TTC549 (cell line): ENCODE measurements at regions not wholly inside any gene's neighbourhood (a gene's known extent, or its start where the extent isn't known, plus 50 kb on each side); places are given as distances from the start of the nearest gene placed in this dataset.
"Not testable (repeated sequence)": the region's sequence is repeated elsewhere in the genome, so short reads cannot be mapped to it uniquely, and the experiment has no call there.

Experiments
- FAIRE-seq: peaks from 2 replicates; lab custom pipeline; 2012; peaks lifted over from hg19 to GRCh38; lab: Jason Lieb, UNC

DNA sequence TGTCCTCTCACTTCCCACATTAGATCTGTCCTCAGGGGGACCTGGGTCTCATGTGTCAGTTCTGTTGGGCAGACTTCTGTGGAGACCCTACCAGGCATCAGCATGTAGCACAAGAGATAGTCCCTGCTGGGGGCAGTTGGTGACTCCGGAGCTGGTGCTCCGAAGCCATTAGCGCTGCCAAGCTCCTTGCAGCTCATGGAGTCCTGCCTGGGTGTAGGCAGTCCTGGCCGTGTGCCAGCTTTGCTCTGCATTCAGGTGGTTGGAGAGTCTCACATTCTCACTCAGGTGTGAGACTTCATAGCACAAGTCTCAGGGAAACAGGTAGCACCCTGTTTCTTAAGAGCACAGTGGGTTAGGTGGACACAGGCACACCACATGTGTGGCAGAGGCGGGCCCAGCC is 202.3 kb downstream of the LIPI start:
- FAIRE-seq: not testable (repeated sequence)

DNA sequence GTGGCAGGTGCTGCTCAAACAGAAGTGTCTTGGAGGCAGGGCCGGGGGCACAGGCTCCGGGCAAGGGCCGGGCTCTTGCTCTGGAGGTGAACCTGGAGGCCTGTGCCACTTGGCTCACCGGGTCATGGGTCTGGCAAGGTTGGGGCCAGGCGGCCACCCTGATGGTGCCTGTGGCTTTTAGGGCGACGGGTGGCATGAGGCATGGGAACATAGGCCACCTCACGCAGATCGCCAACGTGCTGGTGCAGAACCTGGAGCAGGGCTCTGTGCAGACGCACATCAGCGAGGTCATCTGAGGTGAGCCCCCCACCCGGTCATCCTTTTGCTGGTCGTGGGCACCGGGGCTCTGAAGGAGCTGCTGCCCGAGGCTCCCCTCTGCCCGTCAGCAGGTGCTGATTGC is 202.7 kb downstream of the LIPI start:
- not testable (repeated sequence) for FAIRE-seq

DNA sequence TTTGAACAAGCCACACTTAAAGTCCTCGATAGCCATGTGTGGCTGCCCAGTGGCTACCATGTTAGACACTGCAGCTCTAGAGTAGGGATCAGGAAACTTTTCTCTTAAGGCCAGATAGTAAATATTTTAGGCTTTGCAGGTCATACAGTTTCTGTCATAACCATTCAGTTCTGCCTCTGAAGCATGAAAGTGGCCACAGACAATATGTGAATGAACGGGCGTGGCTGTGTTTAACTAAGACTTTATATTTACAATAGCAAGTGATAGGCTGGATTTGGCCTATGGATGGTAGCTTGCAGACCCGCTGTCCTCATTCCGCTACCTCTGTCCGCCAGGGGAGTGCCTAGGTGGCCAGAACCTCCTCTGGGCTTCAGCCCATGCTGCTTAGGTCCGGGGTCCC is 204.6 kb downstream of the LIPI start:
- FAIRE-seq: not testable (repeated sequence)

DNA sequence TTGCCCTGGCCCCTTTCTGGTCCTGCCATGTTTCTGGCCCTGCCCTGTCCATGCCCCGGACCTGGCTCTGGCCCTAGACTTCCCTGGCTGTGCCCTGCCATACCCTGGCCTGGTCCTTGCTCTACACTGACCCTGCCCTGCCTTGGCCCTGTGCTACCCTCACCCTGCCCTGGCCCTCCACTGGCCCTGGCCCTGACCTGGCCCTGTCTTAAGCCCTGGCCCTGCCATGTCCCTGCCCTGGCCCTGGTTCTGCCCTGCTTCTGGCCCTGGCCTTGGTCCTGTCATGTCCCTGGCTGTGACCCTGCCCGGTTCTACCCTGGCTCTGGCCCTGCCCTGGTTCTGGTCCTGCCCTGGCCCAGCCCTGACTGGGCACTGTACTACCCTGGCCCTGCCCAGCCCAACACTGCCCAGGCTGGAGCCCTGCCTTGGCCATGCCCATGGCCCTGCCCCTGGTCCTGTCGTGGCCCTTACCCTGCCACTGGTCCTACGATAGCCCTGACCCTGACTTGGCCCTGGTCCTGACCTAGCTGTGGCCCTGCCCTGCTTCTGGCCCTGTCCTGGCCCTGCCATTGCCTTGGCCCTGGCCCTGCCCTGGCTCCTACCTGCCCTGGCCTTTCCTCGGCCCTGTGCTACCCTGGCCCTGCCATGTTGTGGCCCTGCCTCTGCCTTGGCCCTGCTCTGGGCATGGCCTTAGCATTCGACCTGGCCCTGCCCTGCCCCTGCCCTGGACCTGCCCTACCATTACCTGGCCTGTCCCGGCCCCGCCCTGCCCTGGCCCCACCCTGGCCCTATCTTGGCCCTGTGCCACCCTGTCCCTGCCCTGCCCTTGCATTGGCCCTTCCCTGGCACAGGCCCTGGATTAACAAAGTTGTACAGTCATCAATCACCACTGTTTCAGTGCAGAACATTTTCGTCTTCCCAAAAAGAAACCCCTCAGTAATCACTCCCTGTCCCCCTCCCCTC is 223.5 kb downstream of the LIPI start:
- not testable (repeated sequence) for FAIRE-seq

DNA sequence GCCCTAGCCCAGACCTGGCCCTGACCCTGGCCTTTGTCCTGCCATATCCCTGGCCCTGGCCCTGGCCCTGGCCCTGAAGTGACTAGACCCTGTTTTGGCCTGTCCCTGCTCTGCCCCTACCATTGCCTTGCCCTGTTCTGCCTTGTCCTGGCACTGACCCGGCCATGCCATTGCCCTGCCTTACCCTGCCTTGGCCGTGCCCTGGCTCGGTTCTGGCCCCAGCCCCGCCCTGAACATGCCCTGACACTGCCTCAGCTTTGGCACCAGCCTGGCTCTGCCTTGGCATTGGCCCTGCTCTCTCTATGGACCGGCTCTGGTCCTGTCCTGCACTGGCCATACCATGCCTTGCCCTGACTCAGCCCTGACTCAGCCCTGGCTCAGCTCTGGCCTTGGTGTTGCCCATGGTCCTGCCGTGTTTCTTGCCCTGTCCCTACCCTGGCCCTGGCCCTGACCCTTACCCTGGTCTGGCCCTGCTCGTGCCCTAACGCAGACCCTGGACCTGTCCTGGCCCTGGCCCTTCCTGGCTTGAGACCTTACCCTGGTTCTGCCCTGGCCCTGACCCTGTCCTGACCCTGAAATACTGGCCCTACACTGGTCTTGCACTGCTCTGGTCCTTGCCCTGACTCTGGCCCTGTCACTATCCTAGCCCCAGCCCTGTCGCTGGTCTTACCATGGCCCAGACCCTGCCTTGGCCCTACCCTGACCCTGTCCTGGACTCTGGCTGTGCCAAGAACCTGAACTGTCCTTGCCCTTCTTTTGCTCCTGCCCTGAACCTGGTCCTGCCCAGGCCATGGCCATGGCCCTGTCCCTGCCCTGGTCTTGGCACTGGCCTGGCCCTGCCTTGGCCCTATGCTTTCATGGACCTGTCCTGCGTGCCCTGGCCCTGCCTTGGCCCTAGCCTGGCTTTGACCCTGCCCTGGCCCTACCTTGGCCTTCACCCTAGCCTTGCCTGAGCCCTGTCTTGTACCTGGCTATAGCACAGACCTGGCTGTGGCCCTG is 224.6 kb downstream of the LIPI start:
- not testable (repeated sequence) for FAIRE-seq

DNA sequence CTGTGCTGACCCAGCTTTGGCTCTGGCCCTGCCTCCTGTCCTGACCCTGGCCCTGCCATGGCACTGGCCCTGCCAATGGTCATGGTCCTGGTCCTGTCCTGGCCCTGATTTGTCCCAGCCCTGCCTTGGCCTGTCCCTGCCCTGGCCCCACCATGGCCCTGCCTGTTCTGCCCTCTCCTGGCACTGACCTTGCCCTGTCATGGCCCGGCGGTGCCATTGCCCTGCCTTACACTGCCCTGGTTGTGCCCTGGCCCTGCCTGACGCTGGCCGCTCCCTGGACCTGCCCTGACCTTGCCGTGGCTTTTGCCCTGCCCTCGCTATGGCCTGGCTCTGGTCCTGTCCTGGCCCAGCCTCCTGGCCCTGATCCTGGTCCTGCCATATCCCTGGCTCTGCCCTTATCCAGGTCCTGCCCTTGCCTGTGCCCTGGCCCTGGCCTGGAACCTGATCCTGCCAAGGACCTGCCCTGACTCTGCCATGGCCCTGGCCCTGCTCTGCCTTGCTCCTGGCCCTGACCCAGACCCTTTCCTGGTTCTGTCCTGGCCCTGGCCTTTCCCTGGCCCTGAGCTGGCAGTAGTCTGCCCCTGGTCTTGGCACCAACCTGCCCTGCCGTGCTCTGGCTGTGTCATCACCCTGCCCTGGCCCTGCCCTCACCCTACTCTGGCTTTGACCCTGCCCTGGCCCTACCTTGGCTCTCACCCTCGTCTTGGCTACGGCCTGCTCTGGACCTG is 225.5 kb downstream of the LIPI start:
- FAIRE-seq: not testable (repeated sequence)

DNA sequence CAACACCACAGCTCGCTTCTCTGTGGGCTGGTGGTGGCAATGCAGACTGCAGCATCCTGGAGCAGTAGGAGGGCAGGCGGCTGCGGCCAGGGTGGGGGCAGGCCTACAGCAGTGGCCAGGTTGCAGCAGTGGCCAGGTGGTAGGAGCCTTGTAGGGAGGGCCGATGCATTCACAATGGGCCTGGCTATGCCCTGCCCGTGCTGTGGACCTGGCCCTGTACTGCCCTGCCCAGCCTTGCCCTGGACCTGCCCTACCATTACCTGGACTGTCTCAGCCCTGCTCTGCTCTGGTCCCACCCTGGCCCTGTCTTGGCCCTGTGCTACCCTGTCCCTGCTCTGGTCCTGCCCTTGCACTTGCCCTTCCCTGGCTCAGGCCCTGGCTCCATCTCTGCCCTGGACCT is 226.0 kb downstream of the LIPI start:
- FAIRE-seq: not testable (repeated sequence)

DNA sequence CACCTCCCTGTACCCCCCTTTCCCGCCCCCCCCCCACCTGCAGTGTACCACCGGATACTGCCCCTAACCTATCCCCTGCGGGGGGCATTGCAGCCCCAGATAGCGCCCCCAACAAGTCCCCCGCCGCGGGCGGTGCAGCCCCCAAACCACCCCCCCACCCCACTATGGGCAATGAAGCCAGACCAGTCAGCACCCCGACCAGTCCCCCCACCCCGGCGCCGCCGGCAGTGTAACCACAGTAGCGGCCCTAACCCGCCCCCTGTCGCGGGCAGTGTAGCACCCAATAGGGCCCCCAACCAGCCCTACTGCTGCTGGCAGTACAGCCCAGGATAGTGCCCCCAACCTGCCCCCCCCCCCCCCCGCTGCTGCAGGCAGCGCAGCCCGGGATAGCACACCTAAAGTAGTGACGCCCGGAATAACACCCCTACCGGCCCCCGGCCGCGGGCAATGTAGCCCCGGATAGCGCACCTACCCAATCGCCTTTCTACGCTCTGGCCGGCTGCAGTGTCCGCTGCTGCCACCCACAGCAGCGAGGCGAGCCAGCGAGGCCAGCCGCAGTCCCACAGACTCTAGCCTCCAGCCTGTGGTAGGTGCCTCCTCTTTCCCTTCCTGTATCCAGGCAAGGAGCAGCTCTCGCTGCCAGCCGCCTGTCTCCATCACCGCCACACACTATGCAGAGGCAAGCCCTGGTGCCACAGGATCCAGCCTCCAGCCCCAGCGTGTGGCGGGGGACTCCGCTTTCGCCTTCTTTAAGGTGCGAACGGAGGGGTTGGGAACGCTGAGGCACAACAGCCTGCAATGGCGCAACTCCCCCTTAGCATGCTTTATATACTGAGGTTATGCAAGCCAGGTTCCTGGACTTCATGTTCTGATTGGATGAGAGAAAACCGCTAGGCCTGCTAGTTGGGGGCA is 229.3 kb downstream of the LIPI start:
- FAIRE-seq: not testable (repeated sequence)

DNA sequence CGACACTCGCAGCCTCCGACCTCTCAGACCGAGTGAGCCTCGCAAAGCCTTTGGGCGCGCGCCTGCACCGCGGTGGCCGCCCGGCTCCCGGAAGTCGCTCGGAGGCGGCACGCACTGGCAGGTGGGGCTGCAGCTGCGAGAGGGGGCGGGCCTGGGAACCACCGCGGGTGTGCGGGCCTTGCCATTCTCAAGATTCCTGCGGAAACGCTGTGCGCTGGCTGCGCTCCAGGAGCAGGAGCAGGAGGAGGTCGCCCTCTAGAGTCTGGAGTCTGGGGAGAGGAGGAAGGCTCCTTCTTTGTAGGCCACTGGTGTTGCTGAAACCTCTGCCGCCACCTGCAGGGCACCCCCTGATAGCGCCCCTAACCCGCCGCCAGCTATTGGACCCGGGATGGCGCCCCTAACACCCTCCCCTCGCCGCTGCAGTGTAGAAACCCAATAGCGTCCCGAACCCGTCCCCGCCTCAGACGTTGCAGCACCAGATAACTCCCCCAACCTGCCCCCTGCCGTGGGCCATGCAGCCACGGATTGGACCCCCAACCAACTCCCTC is 230.6 kb downstream of the LIPI start:
- not testable (repeated sequence) for FAIRE-seq

DNA sequence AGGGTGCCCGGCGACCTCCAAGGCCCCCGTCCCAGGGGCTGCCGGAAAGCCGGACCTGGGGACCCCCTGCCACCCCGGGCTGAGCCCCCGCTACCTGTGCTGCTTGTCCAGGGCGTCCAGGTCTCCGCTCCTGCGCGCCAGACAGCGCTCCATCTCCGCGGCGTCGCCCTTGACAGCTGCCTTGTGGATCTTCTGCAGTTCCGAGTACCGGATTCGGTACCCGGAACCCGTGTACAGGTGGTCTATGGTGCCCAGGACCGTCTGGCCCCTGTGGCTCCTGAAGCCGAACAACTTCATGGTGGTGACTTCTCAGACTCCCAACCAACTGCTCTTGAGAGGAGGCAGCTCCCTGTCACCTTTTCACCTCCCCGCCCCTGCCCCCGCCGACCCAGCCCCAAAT is 231.1 kb downstream of the LIPI start:
- FAIRE-seq: not testable (repeated sequence)

DNA sequence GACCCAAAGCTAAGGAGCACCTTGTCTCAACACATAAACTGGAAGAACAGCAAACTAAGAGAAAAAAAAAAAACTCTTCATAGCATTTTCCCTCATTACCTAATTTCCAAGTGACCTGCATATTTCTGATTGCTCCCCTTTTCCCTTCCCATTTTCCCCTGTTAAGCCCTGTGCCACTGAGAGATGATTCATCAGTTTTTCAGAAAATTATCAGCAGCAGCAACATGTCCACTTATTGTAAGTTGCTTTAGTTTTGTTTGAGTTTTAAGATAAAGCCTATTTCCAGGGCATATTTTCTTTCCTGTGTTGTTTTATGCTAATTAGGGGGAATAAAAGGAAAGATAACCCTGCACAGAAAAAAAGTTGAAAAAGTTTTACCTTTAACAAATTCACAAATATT is 236.2 kb downstream of the LIPI start:
- not testable (repeated sequence) for FAIRE-seq

DNA sequence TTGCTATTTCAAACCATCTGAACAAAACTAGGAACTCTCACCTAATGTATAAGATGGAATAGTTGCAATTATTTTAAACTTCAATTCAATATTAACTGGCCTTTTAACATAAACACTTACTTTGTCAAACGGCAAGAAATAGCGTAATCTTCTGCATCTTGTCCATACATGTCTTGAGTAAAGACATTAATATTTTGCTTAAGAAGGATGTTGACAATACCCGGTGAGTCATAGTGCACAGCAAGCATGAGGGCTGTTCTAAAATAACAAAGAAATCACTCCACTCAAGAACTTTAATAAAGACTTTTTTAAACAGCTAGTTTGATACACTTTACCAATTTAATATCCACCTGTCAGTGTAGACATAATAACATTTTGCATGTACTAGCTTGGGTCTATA is 240.9 kb downstream of the LIPI start:
- not testable (repeated sequence) for FAIRE-seq

DNA sequence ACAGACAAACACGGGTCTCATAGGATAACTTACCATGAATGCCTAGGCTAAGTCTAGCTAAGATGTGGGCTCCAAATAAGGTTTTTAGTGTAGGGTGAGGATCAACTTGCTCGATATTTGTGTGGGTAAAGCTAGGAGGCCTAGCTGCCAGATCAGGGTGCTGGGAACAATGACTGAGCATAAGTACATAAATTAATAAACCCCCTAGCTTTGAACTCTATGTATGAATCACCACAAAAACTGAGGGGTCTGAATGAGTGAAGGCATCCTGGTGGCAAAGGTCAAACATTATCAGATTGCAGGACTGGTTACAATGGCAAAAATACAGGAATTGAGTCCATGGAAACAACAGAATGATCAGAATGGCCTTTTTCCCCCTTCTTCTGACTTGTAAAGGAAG is 241.8 kb downstream of the LIPI start:
- FAIRE-seq: not testable (repeated sequence)

DNA sequence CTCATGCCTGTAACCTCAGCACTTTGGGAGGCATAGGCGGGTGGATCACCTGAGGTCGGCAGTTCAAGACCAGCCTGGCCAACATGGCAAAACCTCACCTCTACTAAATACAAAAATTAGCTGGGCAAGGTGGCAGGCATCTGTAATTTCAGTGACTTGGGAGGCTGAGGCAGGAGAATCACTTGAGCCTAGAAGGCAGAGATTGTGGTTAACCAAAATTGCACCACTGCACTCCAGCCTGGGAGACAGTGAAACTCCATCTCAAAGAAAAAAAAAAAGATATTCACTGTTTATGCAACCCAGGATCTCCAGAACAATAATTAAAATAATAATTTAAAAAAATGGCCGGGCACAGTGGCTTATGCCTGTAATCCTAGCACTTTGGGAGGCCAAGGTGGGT is 247.5 kb downstream of the LIPI start:
- FAIRE-seq: not testable (repeated sequence)

DNA sequence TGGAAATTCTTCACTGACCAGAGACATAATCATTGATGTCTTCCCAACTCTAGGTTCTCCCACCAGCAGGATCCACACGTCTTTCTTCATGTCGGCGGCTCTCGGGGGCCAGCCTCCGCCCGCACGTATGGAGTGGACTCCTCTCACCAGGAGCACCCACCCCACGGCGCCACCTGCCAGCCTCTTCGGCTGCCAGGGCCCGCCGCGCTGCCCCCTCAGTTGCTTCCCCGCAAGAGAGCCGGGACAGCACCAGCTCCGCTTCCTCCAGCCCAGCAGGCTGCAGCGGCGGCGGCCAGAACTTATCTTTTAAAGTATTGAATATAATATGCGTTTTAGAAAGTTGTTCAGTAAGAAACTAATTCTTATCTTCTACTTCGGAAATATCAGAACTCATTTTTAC is 273.5 kb downstream of the LIPI start:
- no peak for FAIRE-seq

DNA sequence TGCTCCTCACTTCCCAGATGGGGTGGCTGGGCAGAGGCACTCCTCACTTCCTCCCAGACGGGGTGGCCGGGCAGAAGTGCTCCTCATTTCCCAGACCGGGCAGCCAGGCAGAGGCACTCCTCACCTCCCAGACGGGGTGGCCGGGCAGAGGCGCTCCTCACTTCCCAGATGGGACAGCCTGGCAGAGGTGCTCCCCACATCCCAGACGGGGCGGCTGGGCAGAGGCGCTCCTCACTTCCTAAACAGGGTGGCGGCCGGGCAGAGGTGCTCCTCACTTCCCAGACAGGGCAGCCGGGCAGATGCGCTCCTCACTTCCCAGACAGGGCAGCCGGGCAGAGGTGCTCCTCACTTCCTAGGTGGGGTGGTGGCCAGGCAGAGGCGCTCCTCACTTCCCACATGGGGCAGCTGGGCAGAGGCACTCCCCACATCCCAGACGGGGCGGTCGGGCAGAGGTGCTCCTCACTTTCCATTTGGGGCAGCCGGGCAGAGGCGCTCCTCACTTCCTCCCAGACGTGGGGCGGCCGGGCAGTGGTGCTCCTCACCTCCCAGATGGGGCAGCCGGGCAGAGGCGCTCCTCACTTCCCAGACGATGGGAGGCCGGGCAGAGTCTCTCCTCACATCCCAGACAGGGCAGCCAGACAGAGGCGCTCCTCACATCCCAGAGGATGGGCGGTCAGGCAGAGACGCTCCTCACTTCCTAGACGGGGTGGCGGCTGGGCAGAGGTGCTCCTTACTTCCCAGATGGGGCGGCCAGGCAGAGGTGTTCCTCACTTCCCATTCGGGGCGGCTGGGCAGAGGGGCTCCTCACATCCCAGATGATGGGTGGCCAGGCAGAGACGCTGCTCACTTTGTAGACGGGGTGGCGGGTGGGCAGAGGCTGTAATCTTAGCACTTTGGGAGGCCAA is 274.5 kb downstream of the LIPI start:
- FAIRE-seq: not testable (repeated sequence)

DNA sequence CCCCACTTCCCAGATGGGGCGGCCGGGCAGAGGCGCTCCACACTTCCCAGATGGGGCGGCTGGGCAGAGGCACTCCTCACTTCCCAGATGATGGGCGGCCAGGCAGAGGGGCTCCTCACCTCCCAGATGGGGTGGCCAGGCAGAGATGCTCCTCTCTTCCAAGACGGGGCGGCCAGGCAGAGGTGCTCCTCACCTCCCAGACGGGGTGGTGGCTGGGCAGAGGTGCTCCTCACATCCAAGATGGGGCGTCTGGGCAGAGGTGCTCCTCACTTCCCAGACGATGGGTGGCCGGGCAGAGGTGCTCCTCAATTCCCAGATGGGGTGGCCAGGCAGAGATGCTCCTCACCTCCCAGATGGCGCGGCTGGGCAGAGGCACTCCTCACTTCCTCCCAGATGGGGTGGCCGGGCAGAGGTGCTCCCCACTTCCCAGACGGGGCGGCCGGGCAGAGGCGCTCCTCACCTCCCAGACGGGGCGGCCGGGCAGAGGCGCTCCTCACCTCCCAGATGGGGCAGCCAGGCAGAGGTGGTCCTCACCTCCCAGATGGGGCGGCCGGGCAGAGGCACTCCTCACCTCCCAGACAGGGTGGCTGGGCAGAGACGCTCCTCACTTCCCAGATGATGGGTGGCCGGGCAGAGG is 275.2 kb downstream of the LIPI start:
- FAIRE-seq: not testable (repeated sequence)

DNA sequence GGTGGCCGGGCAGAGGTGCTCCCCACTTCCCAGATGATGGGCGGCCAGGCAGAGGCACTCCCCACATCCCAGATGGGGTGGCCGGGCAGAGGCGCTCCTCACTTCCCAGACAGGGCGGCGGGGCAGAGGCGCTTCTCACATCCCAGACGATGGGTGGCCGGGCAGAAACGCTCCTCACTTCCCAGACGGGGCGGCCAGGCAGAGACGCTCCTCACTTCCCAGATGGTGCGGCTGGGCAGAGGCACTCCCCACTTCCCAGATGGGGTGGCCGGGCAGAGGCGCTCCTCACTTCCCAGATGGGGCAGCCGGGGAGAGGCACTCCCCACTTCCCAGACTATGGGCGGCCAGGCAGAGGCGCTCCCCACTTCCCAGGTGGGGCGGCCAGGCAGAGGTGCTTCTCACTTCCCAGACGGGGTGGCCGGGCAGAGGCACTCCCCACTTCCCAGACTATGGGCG is 275.8 kb downstream of the LIPI start:
- not testable (repeated sequence) for FAIRE-seq

DNA sequence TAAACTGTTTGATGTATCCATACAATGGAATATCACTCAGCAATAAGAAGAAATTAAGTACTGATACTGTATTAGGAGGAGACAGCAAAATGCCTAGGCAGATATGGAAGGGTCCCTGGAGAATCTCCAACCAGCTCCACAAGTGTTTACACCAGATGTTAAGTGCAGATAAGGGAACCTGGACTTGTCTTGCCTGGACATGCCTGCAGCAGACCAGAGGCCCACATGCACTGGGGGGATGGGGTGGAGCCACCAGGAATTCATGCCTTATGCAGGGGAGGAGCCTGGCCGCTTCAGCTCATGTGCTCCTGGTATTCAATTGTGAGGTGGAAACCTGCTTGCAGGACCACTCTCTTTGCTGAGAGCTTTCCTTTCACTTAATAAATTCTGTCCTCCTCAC is 287.6 kb downstream of the LIPI start:
- not testable (repeated sequence) for FAIRE-seq
